SJSA1 (cell line): ENCODE measurements at regions not wholly inside any gene's neighbourhood (a gene's known extent, or its start where the extent isn't known, plus 50 kb on each side); places are given as distances from the start of the nearest gene placed in this dataset.

ENCODE experiments used
- DNase-seq, 2 experiments: peaks; one replicate each; pipeline ENCODE4 v3.0.0-alpha.2; 2015 to 2020; ENCODE audit warnings: low spot score in 2 of 2, low read depth in 1 of 2
- H3K27ac ChIP-seq: fragments of 250-450 bp; sonication (Bioruptor Pico); 2 replicates; pipeline ENCODE4 v1.5.1; 2020; ENCODE audit warnings: mild to moderate bottlenecking, moderate library complexity
- H3K27me3 ChIP-seq: fragments of 250-450 bp; sonication (Bioruptor Pico); replicated peaks from 2 replicates; pipeline ENCODE4 v1.5.1; 2020; ENCODE audit warnings: mild to moderate bottlenecking, moderate library complexity
- H3K36me3 ChIP-seq: fragments of 250-450 bp; sonication (Bioruptor Pico); 2 replicates; pipeline ENCODE4 v1.5.1; 2020; ENCODE audit warnings: mild to moderate bottlenecking
- H3K4me1 ChIP-seq: fragments of 250-450 bp; sonication (Bioruptor Pico); replicated peaks from 2 replicates; pipeline ENCODE4 v1.6.1; 2021; ENCODE audit warnings: mild to moderate bottlenecking
- H3K4me3 ChIP-seq: fragments of 250-450 bp; sonication (Bioruptor Pico); 2 replicates; pipeline ENCODE4 v1.5.1; 2020; ENCODE audit warnings: mild to moderate bottlenecking
- H3K9me3 ChIP-seq: fragments of 250-450 bp; sonication (Bioruptor Pico); replicated peaks from 2 replicates; pipeline ENCODE4 v1.5.1; 2020; ENCODE audit warnings: mild to moderate bottlenecking

- Histone ChIP-seq H3K9me3 (no peaks in the 10 kb centered on the region; the same call in 1 of the 2 replicates), H3K4me1 (no peaks in the 10 kb centered on the region), H3K27me3 (no peaks in the 10 kb centered on the region), H3K4me3 (no peak overlapping the region), H3K27ac (no peak overlapping the region), H3K36me3 (no peaks in the 10 kb centered on the region)
- no peak for DNase-seq
Measured at GRCh38 chr13:95479731-95480130, 72.8 kb upstream of the CLDN10 start.

GRCh38 chr13:95480131-95480545 lies 72.4 kb upstream of the CLDN10 start:
- DNase-seq = no peak
- H3K27ac ChIP-seq = no peak overlapping the region
- no peaks in the 10 kb centered on the region for H3K27me3 ChIP-seq
- H3K9me3 ChIP-seq = no peaks in the 10 kb centered on the region; the same call in 1 of the 2 replicates
- no peaks in the 10 kb centered on the region for H3K4me1 ChIP-seq
- H3K36me3 ChIP-seq = no peaks in the 10 kb centered on the region
- H3K4me3 ChIP-seq = no peak overlapping the region

GRCh38 chr13:95480791-95481780 lies 71.4 kb upstream of the CLDN10 start:
- H3K36me3 ChIP-seq = no peaks in the 10 kb centered on the region
- DNase-seq = no peak
- H3K4me1 ChIP-seq = no peaks in the 10 kb centered on the region
- H3K4me3 ChIP-seq = no peak overlapping the region
- no peaks in the 10 kb centered on the region for H3K27me3 ChIP-seq
- no peaks in the 10 kb centered on the region; the same call in 1 of the 2 replicates for H3K9me3 ChIP-seq
- no peak overlapping the region for H3K27ac ChIP-seq

- Histone ChIP-seq H3K27ac (no peak overlapping the region), H3K27me3 (no peaks in the 10 kb centered on the region)
Measured at GRCh38 chr13:95484052-95484451, 68.5 kb upstream of the CLDN10 start.

GRCh38 chr13:95485045-95485517 lies 67.4 kb upstream of the CLDN10 start:
- no peaks in the 10 kb centered on the region for H3K4me1 ChIP-seq
- H3K27me3 ChIP-seq = no peaks in the 10 kb centered on the region
- no peak overlapping the region for H3K27ac ChIP-seq
- DNase-seq = no peak
- H3K9me3 ChIP-seq = no peaks in the 10 kb centered on the region
- no peak overlapping the region for H3K4me3 ChIP-seq
- no peaks in the 10 kb centered on the region for H3K36me3 ChIP-seq

More at GRCh38 chr13:95484052-95484451, 68.5 kb upstream of the CLDN10 start:
- Histone ChIP-seq H3K36me3 (no peaks in the 10 kb centered on the region), H3K9me3 (no peaks in the 10 kb centered on the region), H3K4me1 (no peaks in the 10 kb centered on the region), H3K4me3 (no peak overlapping the region)
- no peak for DNase-seq

GRCh38 chr13:95485518-95486144 lies 66.9 kb upstream of the CLDN10 start:
- Histone ChIP-seq H3K27me3 (no peaks in the 10 kb centered on the region), H3K4me1 (no peaks in the 10 kb centered on the region), H3K27ac (no peak overlapping the region), H3K36me3 (no peaks in the 10 kb centered on the region), H3K9me3 (no peaks in the 10 kb centered on the region), H3K4me3 (no peak overlapping the region)
- DNase-seq = no peak

- no peak overlapping the region for H3K4me3 ChIP-seq
- no peaks in the 10 kb centered on the region for H3K9me3 ChIP-seq
- no peak overlapping the region for H3K27ac ChIP-seq
- no peaks in the 10 kb centered on the region for H3K27me3 ChIP-seq
- H3K4me1 ChIP-seq = no peaks in the 10 kb centered on the region
- DNase-seq = no peak
- H3K36me3 ChIP-seq = no peaks in the 10 kb centered on the region
Measured at GRCh38 chr13:95492044-95492801, 60.3 kb upstream of the CLDN10 start.

- H3K9me3 ChIP-seq = no peaks in the 10 kb centered on the region
Measured at GRCh38 chr13:95494082-95494681, 58.3 kb upstream of the CLDN10 start.

GRCh38 chr13:95496485-95496884 lies 56.0 kb upstream of the CLDN10 start:
- no peaks in the 10 kb centered on the region for H3K27me3 ChIP-seq
- H3K4me1 ChIP-seq = peaks cover 21% of the 10 kb centered on the region
- H3K36me3 ChIP-seq = no peaks in the 10 kb centered on the region
- H3K4me3 ChIP-seq = no peak overlapping the region
- no peak for DNase-seq
- no peaks in the 10 kb centered on the region for H3K9me3 ChIP-seq
- no peak overlapping the region for H3K27ac ChIP-seq

More at GRCh38 chr13:95494082-95494681, 58.3 kb upstream of the CLDN10 start:
- no peaks in the 10 kb centered on the region for H3K36me3 ChIP-seq
- peaks cover 6% of the 10 kb centered on the region for H3K4me1 ChIP-seq
- H3K27ac ChIP-seq = no peak overlapping the region
- no peak overlapping the region for H3K4me3 ChIP-seq
- H3K27me3 ChIP-seq = no peaks in the 10 kb centered on the region
- peak in 1 of 2 experiments; percentile 44 for DNase-seq

- no peak overlapping the region for H3K27ac ChIP-seq
Measured at GRCh38 chr13:95497381-95497807, 55.1 kb upstream of the CLDN10 start.

GRCh38 chr13:95498886-95499285 lies 53.6 kb upstream of the CLDN10 start:
- H3K27ac ChIP-seq = no peak overlapping the region
- H3K4me3 ChIP-seq = no peak overlapping the region
- DNase-seq = no peak
- H3K36me3 ChIP-seq = no peaks in the 10 kb centered on the region
- H3K9me3 ChIP-seq = no peaks in the 10 kb centered on the region
- peaks cover 21% of the 10 kb centered on the region for H3K4me1 ChIP-seq
- H3K27me3 ChIP-seq = no peaks in the 10 kb centered on the region

More at GRCh38 chr13:95497381-95497807, 55.1 kb upstream of the CLDN10 start:
- no peak for DNase-seq
- Histone ChIP-seq H3K27me3 (no peaks in the 10 kb centered on the region), H3K4me1 (peaks cover 21% of the 10 kb centered on the region), H3K9me3 (no peaks in the 10 kb centered on the region), H3K4me3 (no peak overlapping the region), H3K36me3 (no peaks in the 10 kb centered on the region)

- DNase-seq = peak; percentile 79 to 87
- Histone ChIP-seq H3K27ac (peak overlapping the region; percentile 45), H3K4me1 (peaks cover 26% of the 10 kb centered on the region), H3K9me3 (no peaks in the 10 kb centered on the region), H3K4me3 (no peak overlapping the region), H3K27me3 (no peaks in the 10 kb centered on the region), H3K36me3 (no peaks in the 10 kb centered on the region)
Measured at GRCh38 chr13:95499811-95500712, 52.5 kb upstream of the CLDN10 start.
